Testis (tissue), 2 donors: ENCODE measurements at regions not wholly inside any gene's neighbourhood (a gene's known extent, or its start where the extent isn't known, plus 50 kb on each side); places are given as distances from the start of the nearest gene placed in this dataset.
"Not testable (repeated sequence)": the region's sequence is repeated elsewhere in the genome, so short reads cannot be mapped to it uniquely, and the experiment has no call there.

ENCODE experiments used
- DNase-seq: peaks from one replicate; pipeline ENCODE4 v3.0.0-alpha.2; 2019
- H3K27ac ChIP-seq, 2 donors: fragments of 200-600 bp; sonication (generic); one replicate each; pipeline ENCODE4 v1.5.1; 2019
- H3K27me3 ChIP-seq: fragments of 200-600 bp; sonication (generic); one replicate; pipeline ENCODE4 v1.5.1; 2019
- H3K36me3 ChIP-seq: fragments of 200-600 bp; sonication (generic); one replicate; pipeline ENCODE4 v1.5.1; 2017; ENCODE audit warnings: low read depth; ENCODE audit errors: missing control alignments
- H3K4me1 ChIP-seq: fragments of 200-600 bp; sonication (generic); one replicate; pipeline ENCODE4 v1.5.1; 2019
- H3K4me3 ChIP-seq, 2 donors: fragments of 200-600 bp; sonication (generic); one replicate each; pipeline ENCODE4 v1.5.1; 2017 to 2019
- H3K9me3 ChIP-seq: fragments of 200-600 bp; sonication (generic); one replicate; pipeline ENCODE4 v1.5.1; 2017
- POLR2A ChIP-seq: fragments of 450-650 bp; IDR thresholded peaks from one replicate; pipeline ENCODE4 v1.6.1; 2017; ENCODE audit warnings: antibody characterized with exemption, mild to moderate bottlenecking, moderate library complexity
- WGBS, 2 donors: methylation state at CpG; one replicate each; pipeline ENCODE4 v1.1.5; 2018; 5-methylcytosine and 5-hydroxymethylcytosine counted together
- intact Hi-C: fragments of 100-400 bp; cut with DNase I; formaldehyde crosslinking; loops from one replicate; pipeline ENCODE4 v1.15.1; 2023; ENCODE audit warnings: low total_unique reads
- TF ChIP-seq, protein P1 (sequence below), 3 experiments: fragments of 450-650 bp in 2 of 3; fragments of 200-600 bp in 1 of 3; sonication (generic) in 1 of 3; IDR thresholded peaks; one replicate each; pipeline ENCODE4 v1.5.1; 2016 to 2019; ENCODE audit warnings: antibody characterized with exemption in 3 of 3, mild to moderate bottlenecking in 2 of 3, moderate library complexity in 1 of 3

DNA sequence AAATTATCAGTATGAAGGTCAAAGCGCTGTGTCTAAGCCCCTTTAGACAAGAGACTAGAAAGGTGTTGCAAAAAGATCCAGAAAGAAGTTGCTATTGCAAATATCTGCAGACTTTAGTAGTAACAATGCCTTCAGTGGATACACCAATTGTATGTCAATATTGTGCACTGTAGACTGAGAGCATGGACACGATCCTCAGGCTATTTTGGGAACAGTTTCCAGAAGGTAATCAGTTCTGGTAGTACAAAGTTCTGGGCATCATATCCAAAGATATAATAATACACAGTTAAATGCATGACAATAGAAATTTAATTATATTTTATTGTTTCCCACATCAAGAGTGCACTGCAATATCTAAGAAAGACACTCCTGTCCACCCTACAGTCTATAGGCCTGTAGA, 84.1 kb upstream of the LUZP2 start:
- Histone ChIP-seq H3K9me3 (no peaks in the 10 kb centered on the region), H3K4me3 (no peak overlapping the region), H3K4me1 (no peaks in the 10 kb centered on the region), H3K36me3 (no peaks in the 10 kb centered on the region), H3K27ac (no peak overlapping the region), H3K27me3 (no peaks in the 10 kb centered on the region)
- no peak for DNase-seq
- TF ChIP-seq, protein P1, sequence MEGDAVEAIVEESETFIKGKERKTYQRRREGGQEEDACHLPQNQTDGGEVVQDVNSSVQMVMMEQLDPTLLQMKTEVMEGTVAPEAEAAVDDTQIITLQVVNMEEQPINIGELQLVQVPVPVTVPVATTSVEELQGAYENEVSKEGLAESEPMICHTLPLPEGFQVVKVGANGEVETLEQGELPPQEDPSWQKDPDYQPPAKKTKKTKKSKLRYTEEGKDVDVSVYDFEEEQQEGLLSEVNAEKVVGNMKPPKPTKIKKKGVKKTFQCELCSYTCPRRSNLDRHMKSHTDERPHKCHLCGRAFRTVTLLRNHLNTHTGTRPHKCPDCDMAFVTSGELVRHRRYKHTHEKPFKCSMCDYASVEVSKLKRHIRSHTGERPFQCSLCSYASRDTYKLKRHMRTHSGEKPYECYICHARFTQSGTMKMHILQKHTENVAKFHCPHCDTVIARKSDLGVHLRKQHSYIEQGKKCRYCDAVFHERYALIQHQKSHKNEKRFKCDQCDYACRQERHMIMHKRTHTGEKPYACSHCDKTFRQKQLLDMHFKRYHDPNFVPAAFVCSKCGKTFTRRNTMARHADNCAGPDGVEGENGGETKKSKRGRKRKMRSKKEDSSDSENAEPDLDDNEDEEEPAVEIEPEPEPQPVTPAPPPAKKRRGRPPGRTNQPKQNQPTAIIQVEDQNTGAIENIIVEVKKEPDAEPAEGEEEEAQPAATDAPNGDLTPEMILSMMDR (IDR thresholded peaks at IDR 0.05): no peak
- no peak for TF ChIP-seq POLR2A
- intact Hi-C loops: no loop called here
- 76 to 81% methylated on average over 2 of the region's 2 CpGs for WGBS, 2 donors

DNA sequence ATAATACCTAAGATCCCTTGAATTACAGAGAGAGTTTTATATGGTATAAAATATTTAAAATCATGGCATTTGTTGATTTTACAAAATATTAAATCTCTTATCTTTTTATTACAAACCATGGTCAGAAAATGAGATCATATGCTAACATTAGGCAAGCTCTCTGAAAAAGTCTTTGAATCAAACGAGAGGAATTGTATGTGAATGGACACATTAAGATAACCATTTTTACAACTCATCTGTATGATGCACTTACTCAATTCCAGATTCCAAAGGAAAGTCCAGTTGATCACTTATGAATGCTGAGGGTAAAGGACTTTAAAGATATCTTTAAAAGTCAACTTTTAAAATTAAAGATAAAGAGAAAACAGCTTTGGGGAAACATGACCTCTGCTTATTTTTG, 83.5 kb upstream of the LUZP2 start:
- WGBS, 2 donors: 50 to 56% methylated on average over 1 of the region's 1 CpG
- Histone ChIP-seq H3K9me3 (no peaks in the 10 kb centered on the region), H3K27ac (no peak overlapping the region), H3K4me3 (no peak overlapping the region), H3K36me3 (no peaks in the 10 kb centered on the region), H3K4me1 (no peaks in the 10 kb centered on the region), H3K27me3 (no peaks in the 10 kb centered on the region)
- no peak for DNase-seq
- intact Hi-C loops: no loop called here
- TF ChIP-seq POLR2A: no peak
- TF ChIP-seq, protein P1 (IDR thresholded peaks at IDR 0.05): no peak

DNA sequence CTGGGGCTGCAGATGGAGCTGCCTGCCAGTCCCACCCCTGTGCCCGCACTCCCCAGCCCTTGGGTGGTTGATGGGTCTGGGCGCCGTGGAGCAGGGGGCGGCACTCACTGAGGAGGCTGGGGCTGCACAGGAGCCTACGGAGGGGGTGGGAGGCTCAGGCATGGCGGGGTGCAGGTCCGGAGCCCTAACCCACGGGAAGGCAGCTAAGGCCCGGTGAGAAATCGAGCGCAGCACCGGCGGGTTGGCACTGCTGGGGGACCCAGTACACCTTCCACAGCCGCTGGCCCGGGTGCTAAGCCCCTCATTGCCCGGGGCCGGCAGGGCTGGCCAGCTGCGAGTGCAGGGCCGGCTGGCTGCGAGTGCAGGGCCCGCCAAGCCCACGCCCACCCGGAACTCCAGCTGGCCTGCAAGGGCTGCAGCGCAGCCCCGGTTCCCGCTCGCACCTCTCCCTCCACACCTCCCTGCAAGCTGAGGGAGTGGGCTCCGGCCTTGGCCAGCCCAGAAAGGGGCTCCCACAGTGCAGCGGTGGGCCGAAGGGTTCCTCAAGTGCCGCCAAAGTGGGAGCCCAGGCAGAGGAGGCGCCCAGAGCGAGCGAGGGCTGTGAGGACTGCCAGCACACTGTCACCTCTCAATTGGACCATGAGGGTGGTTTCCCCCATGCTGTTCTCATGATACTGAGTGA, 80.8 kb upstream of the LUZP2 start:
- H3K27ac ChIP-seq, H3K36me3 ChIP-seq, H3K27me3 ChIP-seq, DNase-seq, H3K4me1 ChIP-seq, H3K9me3 ChIP-seq, intact Hi-C loops: not testable (repeated sequence)
- 76 to 100% methylated on average over 5 to 32 of the region's 34 CpGs for WGBS, 2 donors
- peak overlapping the region in 1 of 2 donors; percentile 42 for H3K4me3 ChIP-seq

DNA sequence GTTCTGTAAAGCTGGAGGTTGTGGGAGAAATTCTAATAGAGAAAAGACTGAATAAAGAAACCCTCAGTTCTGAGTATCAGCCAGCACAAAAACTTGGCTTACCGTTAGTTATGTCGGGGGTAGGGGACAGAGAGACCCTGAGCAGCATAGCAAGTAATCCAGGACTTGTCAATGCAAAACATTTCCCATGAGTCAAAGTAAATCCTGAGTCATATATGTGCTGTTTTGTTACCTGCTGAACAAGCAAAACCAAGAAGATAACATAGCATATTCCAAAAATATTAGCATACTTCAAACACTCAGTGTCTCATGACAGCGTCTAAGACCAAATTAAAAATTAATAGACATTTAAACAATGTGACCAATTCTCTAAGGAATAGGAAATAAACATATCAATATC, 75.1 kb upstream of the LUZP2 start:
- no peaks in the 10 kb centered on the region for H3K27me3 ChIP-seq
- no peaks in the 10 kb centered on the region for H3K36me3 ChIP-seq
- H3K4me3 ChIP-seq: no peak overlapping the region
- TF ChIP-seq, protein P1 (IDR thresholded peaks at IDR 0.05): no peak
- TF ChIP-seq POLR2A: no peak
- intact Hi-C loops: no loop called here
- 88 to 90% methylated on average over 3 of the region's 3 CpGs for WGBS, 2 donors
- no peaks in the 10 kb centered on the region for H3K9me3 ChIP-seq
- DNase-seq: no peak
- no peaks in the 10 kb centered on the region for H3K4me1 ChIP-seq
- H3K27ac ChIP-seq: no peak overlapping the region

DNA sequence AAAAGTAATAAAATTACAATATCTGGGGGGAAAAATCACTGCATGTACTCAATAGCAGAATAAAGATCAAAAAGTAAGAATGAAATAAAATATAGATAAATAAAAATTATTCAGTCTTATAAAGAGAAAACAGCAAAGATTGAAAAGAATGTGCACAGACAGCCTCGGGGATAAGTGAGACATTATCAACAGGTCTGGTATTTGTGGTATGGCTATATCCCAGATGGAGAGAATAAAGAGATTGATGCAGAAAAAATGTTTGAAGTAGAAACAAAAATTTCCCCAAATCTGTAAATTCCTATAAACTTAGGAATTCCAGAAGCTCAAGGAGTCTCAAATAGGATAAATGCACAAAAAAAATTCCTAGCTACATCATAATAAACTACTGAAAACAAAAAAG, 74.5 kb upstream of the LUZP2 start:
- no peak overlapping the region for H3K27ac ChIP-seq
- no peaks in the 10 kb centered on the region for H3K9me3 ChIP-seq
- H3K4me3 ChIP-seq: no peak overlapping the region
- intact Hi-C loops: no loop called here
- TF ChIP-seq, protein P1 (IDR thresholded peaks at IDR 0.05): no peak
- TF ChIP-seq POLR2A: no peak
- no peaks in the 10 kb centered on the region for H3K36me3 ChIP-seq
- H3K4me1 ChIP-seq: no peaks in the 10 kb centered on the region
- DNase-seq: no peak
- WGBS, 2 donors: 30 to 43% methylated on average over 1 of the region's 1 CpG
- H3K27me3 ChIP-seq: no peaks in the 10 kb centered on the region
